ENCODE measurements at regions not wholly inside any gene's neighbourhood (a gene's known extent, or its start where the extent isn't known, plus 50 kb on each side); places are given as distances from the start of the nearest gene placed in this dataset.

DNA sequence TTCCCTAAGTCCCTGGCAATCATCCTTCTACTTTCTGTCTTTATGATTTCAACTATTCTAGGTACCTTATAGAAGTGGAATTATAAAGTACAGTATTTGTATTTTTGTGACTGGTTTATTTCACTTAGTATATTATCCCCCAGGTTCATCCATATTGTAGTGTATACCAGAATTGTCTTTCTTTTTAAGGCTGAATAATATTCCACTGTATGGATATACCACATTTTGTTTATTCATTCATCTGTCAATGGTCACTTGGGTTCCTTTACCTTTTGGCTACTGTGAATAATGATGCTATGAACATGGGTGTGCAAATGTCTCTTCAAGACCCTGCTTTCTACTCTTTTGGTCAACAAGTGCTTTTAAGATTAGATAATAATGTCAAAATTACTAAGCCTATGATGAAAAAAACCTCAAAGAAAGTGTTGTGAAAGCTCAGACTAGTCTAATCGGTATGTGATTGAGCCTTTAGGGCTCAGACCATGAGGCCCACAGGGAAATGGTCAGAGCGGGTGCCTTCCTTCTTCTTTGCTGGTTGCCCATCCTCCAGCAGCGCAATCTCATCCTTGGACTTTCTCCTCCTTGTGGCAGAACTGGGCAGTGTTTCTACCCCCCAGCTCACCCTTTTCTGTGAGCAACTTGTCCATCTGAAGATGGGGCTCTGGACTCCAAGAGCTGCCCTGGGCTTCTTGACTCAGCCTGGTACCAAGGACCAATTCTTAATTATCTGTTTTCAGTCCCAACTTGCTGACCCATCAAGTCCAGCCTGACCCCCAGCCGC, 105.4 kb downstream of the TTC8 start:
- ChIA-PET CTCF (no interaction called here), POLR2A (no interaction called here)
- DNase-seq, result no peak
- Mint-ChIP-seq H3K36me3 (no peaks in the 10 kb centered on the region), H3K4me3 (no peak overlapping the region), H3K9me3 (peaks cover 7% of the 10 kb centered on the region), H3K4me1 (ENCODE audit: low read depth) (no peaks in the 10 kb centered on the region), H3K27ac (no peak overlapping the region), H3K27me3 (peaks cover 29% of the 10 kb centered on the region)
- intact Hi-C loops (cut with micrococcal nuclease), result no loop called here

DNA sequence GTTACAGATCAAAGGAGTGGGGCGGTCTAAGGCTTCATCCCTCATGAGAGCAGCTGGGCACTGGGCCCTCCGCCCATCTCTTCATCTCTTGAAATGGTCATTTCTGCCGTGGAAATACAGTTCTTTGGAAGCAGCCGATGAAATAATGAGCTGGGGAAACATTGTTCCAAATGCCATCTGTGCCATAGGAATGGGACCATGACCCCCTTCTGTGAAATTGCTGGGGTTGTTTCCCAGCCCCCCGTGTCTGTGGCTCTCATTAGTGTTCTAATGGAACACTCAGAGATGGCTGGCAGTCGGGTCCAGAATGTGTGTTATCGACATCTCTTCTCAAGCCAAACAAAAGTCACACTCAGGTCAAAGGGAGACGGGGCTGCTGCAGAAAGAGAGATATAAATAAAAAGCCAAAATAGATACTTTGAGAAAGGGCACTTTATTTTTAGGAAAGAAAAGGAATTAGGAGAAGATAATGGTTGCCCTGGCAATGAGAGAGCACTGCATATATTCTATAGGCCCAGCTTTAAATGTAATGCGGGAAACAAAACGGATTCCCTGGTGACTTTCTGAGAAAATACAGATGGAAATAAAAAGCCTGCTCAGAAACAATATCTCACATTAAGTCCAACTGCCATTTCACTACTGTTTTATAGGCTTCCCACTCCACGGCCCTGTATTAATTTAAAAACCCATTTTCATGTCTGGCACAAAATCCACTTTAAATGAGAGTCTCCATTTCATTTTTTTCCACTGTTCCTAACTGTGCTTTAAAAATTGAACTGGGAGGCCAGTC, 107.1 kb downstream of the TTC8 start:
- CTCF ChIA-PET, result no interaction called here

DNA sequence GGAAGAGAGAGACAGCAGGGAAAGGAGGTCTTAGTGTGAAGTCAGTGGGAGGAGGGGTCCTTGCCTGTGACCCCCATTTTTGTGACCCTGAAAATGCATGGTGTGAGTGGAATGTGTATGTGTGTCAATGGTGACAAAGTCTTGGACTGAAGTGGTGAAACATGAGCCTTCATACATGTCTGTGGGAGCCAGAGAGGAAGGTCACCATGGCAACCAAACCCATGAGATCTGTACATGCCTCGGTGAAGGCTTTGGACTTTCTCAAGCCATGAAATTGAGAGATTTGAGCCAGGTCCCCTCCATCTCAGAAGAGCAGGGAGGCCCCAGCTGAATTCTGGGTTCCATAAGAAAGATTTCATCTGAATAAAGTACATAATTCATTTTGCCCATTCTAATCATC, 108.7 kb downstream of the TTC8 start:
- ChIA-PET POLR2A (no interaction called here), CTCF (no interaction called here)
- H3K27me3 Mint-ChIP-seq, result peaks cover 16% of the 10 kb centered on the region
- no peak overlapping the region for H3K27ac Mint-ChIP-seq
- H3K9me3 Mint-ChIP-seq, result peaks cover 7% of the 10 kb centered on the region
- no peak overlapping the region for H3K4me3 Mint-ChIP-seq
- no peaks in the 10 kb centered on the region for H3K36me3 Mint-ChIP-seq
- no peaks in the 10 kb centered on the region for H3K4me1 Mint-ChIP-seq (ENCODE audit: low read depth)
- intact Hi-C loops (cut with micrococcal nuclease), result no loop called here
- DNase-seq, result no peak

More for the DNA sequence above, 107.1 kb downstream of the TTC8 start:
- no peaks in the 10 kb centered on the region for H3K36me3 Mint-ChIP-seq
- DNase-seq, result no peak
- H3K9me3 Mint-ChIP-seq, result peaks cover 7% of the 10 kb centered on the region
- H3K27me3 Mint-ChIP-seq, result peaks cover 21% of the 10 kb centered on the region
- intact Hi-C loops (cut with micrococcal nuclease), result no loop called here
- H3K4me3 Mint-ChIP-seq, result no peak overlapping the region
- H3K4me1 Mint-ChIP-seq (ENCODE audit: low read depth), result no peaks in the 10 kb centered on the region
- H3K27ac Mint-ChIP-seq, result no peak overlapping the region
- POLR2A ChIA-PET, result no interaction called here

DNA sequence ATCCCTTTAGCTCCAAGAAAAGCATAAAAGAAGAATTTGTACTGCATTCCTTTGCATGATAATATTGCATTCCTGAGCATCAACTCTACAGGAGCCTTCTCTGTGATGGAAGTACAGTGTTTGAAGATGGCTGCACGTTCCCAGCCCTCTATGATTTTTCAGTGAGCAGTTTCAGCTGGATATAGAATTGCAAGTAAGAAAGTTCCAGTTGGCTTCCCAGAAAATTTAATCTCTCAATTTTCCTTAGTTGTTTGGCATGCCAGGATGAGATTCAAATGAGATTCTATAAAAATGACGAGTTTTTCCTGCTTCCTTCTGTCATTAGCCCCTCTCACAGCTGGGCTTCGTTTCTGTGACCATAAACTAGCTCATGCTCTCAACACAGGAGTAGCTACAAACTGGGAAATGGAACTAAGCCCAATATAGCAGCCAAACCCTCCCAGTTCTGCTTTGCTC, 109.9 kb downstream of the TTC8 start:
- ChIA-PET POLR2A (no interaction called here), CTCF (interaction anchor here (0.9 kb wide), 1 partner anchor 268 kb away, joined by 5 read pairs; no protein-coding TSS in a partner anchor)
- intact Hi-C loops (cut with micrococcal nuclease), result no loop called here
- no peak for DNase-seq
- Mint-ChIP-seq H3K4me3 (no peak overlapping the region), H3K4me1 (ENCODE audit: low read depth) (no peaks in the 10 kb centered on the region), H3K9me3 (peaks cover 6% of the 10 kb centered on the region), H3K27me3 (peaks cover 14% of the 10 kb centered on the region), H3K27ac (no peak overlapping the region), H3K36me3 (no peaks in the 10 kb centered on the region)

GRCh38 chr14:88935083-88935482, 110.6 kb downstream of the TTC8 start:
- Mint-ChIP-seq H3K27me3 (peaks cover 11% of the 10 kb centered on the region), H3K36me3 (no peaks in the 10 kb centered on the region)
- CTCF ChIA-PET, result interaction anchor here (0.9 kb wide), 1 partner anchor 269 kb away, joined by 5 read pairs; no protein-coding TSS in a partner anchor

DNA sequence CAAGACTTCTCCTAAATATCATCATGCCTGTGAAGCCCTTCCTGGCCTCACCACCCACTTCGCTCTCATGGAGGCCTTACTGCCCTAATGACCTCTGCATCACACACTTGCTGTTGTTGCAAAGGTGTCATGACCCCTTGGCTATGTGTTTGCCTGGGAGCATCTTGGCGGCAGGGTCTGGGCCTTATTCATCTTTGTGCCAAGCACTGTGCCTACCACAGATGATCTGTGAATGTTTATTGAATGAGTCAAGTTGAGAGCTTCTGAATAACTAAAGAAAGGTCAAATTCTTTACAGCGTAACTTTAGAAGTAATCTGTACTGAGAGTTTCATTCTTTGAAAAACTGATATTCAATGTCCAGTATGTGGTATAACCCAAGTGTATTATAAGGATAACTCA, 113.3 kb downstream of the TTC8 start:
- Mint-ChIP-seq H3K27me3 (peaks cover 12% of the 10 kb centered on the region), H3K36me3 (no peaks in the 10 kb centered on the region), H3K4me3 (no peak overlapping the region), H3K9me3 (no peaks in the 10 kb centered on the region), H3K4me1 (ENCODE audit: low read depth) (no peaks in the 10 kb centered on the region), H3K27ac (no peak overlapping the region)
- ChIA-PET CTCF (no interaction called here), POLR2A (no interaction called here)
- DNase-seq, result no peak
- intact Hi-C loops (cut with micrococcal nuclease), result no loop called here

More at GRCh38 chr14:88935083-88935482, 110.6 kb downstream of the TTC8 start:
- Mint-ChIP-seq H3K27ac (no peak overlapping the region), H3K9me3 (no peaks in the 10 kb centered on the region), H3K4me3 (no peak overlapping the region), H3K4me1 (ENCODE audit: low read depth) (no peaks in the 10 kb centered on the region)
- intact Hi-C loops (cut with micrococcal nuclease), result no loop called here
- DNase-seq, result no peak
- POLR2A ChIA-PET, result no interaction called here

GRCh38 chr14:88940671-88941070, 116.2 kb downstream of the TTC8 start:
- intact Hi-C loops (cut with micrococcal nuclease), result no loop called here
- no peaks in the 10 kb centered on the region for H3K4me1 Mint-ChIP-seq (ENCODE audit: low read depth)
- H3K27me3 Mint-ChIP-seq, result peaks cover 10% of the 10 kb centered on the region
- POLR2A ChIA-PET, result no interaction called here
- no peaks in the 10 kb centered on the region for H3K36me3 Mint-ChIP-seq
- no peaks in the 10 kb centered on the region for H3K9me3 Mint-ChIP-seq
- DNase-seq, result no peak
- CTCF ChIA-PET, result no interaction called here
- no peak overlapping the region for H3K27ac Mint-ChIP-seq
- no peak overlapping the region for H3K4me3 Mint-ChIP-seq

DNA sequence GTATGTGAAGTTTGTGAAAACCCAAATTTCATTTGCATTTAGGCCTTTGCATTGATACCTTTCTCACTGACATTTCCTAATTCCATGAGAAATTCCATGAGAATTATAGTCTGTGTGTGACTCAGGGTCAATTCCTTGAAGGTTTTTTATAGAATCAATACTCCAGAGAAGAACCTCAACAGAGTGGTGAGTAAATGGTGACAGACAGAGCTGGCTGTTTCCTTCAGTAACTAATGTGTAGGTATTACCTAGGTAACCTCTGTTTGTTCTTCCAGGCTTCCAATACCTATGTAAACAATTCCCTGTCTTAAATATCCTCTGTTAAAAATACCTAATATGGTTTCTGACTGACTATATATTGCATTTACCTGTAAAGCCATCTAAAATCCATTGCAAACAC, 117.0 kb downstream of the TTC8 start:
- Mint-ChIP-seq H3K4me1 (ENCODE audit: low read depth) (no peaks in the 10 kb centered on the region), H3K36me3 (no peaks in the 10 kb centered on the region), H3K27ac (no peak overlapping the region), H3K9me3 (no peaks in the 10 kb centered on the region), H3K4me3 (no peak overlapping the region), H3K27me3 (peaks cover 12% of the 10 kb centered on the region)
- ChIA-PET POLR2A (no interaction called here), CTCF (no interaction called here)
- DNase-seq, result no peak
- intact Hi-C loops (cut with micrococcal nuclease), result no loop called here

GRCh38 chr14:88947646-88948598, 123.5 kb downstream of the TTC8 start:
- peaks cover 2% of the 10 kb centered on the region for H3K36me3 Mint-ChIP-seq
- peaks cover 18% of the 10 kb centered on the region for H3K9me3 Mint-ChIP-seq
- H3K27ac Mint-ChIP-seq, result no peak overlapping the region
- H3K4me3 Mint-ChIP-seq, result no peak overlapping the region
- peaks cover 8% of the 10 kb centered on the region for H3K27me3 Mint-ChIP-seq
- H3K4me1 Mint-ChIP-seq (ENCODE audit: low read depth), result no peaks in the 10 kb centered on the region
- CTCF ChIA-PET, result no interaction called here
- intact Hi-C loops (cut with micrococcal nuclease), result no loop called here
- POLR2A ChIA-PET, result no interaction called here
- no peak for DNase-seq

DNA sequence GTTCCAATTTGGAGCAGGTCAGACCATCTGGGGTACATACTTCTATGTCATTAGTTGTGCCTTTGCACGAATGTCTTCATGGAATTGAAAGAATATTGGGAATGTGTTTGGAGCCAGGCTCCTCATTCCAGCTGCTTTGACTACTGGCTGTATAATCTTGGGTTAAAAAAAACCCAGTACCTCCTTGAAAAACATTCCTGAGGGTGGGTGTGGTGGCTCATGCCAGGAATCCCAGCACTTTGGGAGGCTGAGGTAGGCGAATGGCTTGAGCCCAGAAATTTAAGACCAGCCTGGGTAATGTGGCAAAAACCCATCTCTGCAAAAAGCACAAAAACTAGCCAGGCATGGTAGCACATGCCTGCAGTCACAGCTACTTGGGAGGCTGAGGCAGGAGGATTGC, 125.6 kb downstream of the TTC8 start:
- H3K27ac Mint-ChIP-seq, result no peak overlapping the region
- peaks cover 5% of the 10 kb centered on the region for H3K27me3 Mint-ChIP-seq
- no peaks in the 10 kb centered on the region for H3K4me1 Mint-ChIP-seq (ENCODE audit: low read depth)
- no peak overlapping the region for H3K4me3 Mint-ChIP-seq
- peaks cover 2% of the 10 kb centered on the region for H3K36me3 Mint-ChIP-seq
- intact Hi-C loops (cut with micrococcal nuclease), result no loop called here
- CTCF ChIA-PET, result no interaction called here
- POLR2A ChIA-PET, result no interaction called here
- H3K9me3 Mint-ChIP-seq, result peaks cover 23% of the 10 kb centered on the region
- DNase-seq, result no peak

DNA sequence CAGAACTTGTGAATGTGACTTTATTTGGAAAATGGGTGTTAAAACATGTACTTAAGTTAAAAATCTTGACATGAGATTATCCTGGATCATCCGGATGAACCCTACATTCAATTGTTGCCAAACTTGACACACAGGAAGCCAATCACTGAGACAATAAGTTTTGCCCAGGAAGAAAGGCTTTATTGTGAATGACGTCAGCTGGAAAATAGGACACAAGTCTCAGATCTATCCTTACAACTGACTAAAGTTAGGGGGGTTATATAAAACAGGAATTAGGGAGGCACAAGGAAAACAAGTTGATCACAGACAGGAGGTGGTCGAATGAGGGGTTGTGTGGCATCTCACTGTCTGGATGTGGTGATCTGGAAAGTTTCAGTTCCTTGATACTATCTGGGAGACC, 126.9 kb downstream of the TTC8 start:
- POLR2A ChIA-PET, result no interaction called here
- H3K27ac Mint-ChIP-seq, result no peak overlapping the region

DNA sequence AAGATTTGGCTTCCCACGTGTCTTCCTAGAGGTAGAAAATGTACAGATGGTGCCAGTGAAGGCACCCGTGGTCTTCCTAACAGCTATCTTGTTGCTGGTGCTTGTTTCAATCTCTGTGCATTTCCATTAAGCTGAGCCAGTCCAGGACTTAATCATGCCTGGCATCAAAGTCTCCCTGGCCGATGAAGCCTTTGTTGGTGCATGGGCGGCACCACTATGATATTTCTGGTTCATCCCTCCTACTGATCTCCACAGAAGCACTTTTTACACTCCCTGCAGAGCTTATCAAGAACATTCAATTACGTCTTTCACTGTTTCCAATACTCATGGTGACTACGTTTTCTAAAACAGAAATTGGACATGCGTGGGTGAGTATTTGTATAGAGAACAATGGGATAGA, 128.4 kb downstream of the TTC8 start:
- peaks cover 23% of the 10 kb centered on the region for H3K9me3 Mint-ChIP-seq
- POLR2A ChIA-PET, result no interaction called here
- DNase-seq, result no peak
- no peak overlapping the region for H3K4me3 Mint-ChIP-seq
- CTCF ChIA-PET, result no interaction called here
- H3K27ac Mint-ChIP-seq, result no peak overlapping the region
- H3K36me3 Mint-ChIP-seq, result peaks cover 2% of the 10 kb centered on the region
- intact Hi-C loops (cut with micrococcal nuclease), result no loop called here
- peaks cover 8% of the 10 kb centered on the region for H3K27me3 Mint-ChIP-seq
- H3K4me1 Mint-ChIP-seq (ENCODE audit: low read depth), result no peaks in the 10 kb centered on the region

More for the DNA sequence above, 126.9 kb downstream of the TTC8 start:
- intact Hi-C loops (cut with micrococcal nuclease), result no loop called here
- Mint-ChIP-seq H3K4me3 (no peak overlapping the region), H3K4me1 (ENCODE audit: low read depth) (no peaks in the 10 kb centered on the region), H3K9me3 (peaks cover 23% of the 10 kb centered on the region), H3K36me3 (peaks cover 2% of the 10 kb centered on the region), H3K27me3 (peaks cover 3% of the 10 kb centered on the region)
- DNase-seq, result no peak
- CTCF ChIA-PET, result no interaction called here
